Osteocyte (in vitro differentiated cells): ENCODE measurements at regions not wholly inside any gene's neighbourhood (a gene's known extent, or its start where the extent isn't known, plus 50 kb on each side); places are given as distances from the start of the nearest gene placed in this dataset.

Source experiments
- DNase-seq: peaks from one replicate; pipeline ENCODE4 v3.0.0; 2021; ENCODE audit warnings: mixed read lengths; ENCODE audit not compliant: unreplicated experiment; ENCODE audit errors: extremely low spot score
- H3K27ac Mint-ChIP-seq: one replicate; pipeline ENCODE4 v1.8.0; 2021; ENCODE audit warnings: mild to moderate bottlenecking, mixed read lengths; ENCODE audit not compliant: unreplicated experiment
- H3K27me3 Mint-ChIP-seq: one replicate; pipeline ENCODE4 v1.8.0; 2021; ENCODE audit warnings: mixed read lengths; ENCODE audit not compliant: unreplicated experiment
- H3K36me3 Mint-ChIP-seq: one replicate; pipeline ENCODE4 v1.8.0; 2021; ENCODE audit warnings: mixed read lengths; ENCODE audit not compliant: unreplicated experiment
- H3K4me1 Mint-ChIP-seq: one replicate; pipeline ENCODE4 v1.8.0; 2021; ENCODE audit warnings: mixed read lengths; ENCODE audit not compliant: unreplicated experiment
- H3K4me3 Mint-ChIP-seq: one replicate; pipeline ENCODE4 v1.8.0; 2021; ENCODE audit warnings: mild to moderate bottlenecking, moderate library complexity, mixed read lengths; ENCODE audit not compliant: unreplicated experiment
- H3K9me3 Mint-ChIP-seq: one replicate; pipeline ENCODE4 v1.8.0; 2021; ENCODE audit warnings: mixed read lengths; ENCODE audit not compliant: unreplicated experiment
- CTCF ChIP-seq: fragments of 200-600 bp; sonication (generic); IDR thresholded peaks from 2 replicates; pipeline ENCODE4 v1.5.0; 2021; ENCODE audit warnings: antibody characterized with exemption, mild to moderate bottlenecking, moderate library complexity

- Mint-ChIP-seq H3K36me3 (no peaks in the 10 kb centered on the region), H3K27me3 (no peaks in the 10 kb centered on the region), H3K9me3 (peaks cover 4% of the 10 kb centered on the region), H3K27ac (no peak overlapping the region), H3K4me1 (peaks cover 16% of the 10 kb centered on the region), H3K4me3 (no peak overlapping the region)
- no peak for DNase-seq
- no peak for TF ChIP-seq CTCF
Measured at GRCh38 chr7:15765753-15766152, 79.3 kb upstream of the MEOX2 start.

GRCh38 chr7:15764851-15765382 is 78.4 kb upstream of the MEOX2 start:
- Mint-ChIP-seq H3K9me3 (no peaks in the 10 kb centered on the region), H3K27me3 (no peaks in the 10 kb centered on the region), H3K4me3 (no peak overlapping the region), H3K27ac (no peak overlapping the region), H3K36me3 (no peaks in the 10 kb centered on the region), H3K4me1 (peaks cover 16% of the 10 kb centered on the region)
- DNase-seq, result no peak
- TF ChIP-seq CTCF, result no peak

DNA sequence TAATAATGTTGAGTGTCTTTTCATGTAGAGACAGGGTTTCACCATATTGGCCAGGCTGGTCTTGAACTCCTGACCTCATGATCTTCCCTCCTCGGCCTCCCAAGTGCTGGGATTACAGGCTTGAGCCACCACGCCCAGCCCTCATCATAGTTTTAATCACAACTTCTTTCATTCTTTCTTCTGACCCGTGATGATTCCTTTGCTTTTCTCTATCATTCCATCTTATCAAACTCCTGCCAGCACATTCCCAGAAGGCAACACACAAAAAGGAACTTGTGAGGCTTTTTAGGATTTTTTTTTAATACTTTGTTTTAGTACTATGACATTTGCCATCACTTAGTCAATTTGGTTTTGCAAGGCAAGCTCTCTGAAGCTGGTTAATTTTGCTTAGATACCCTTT is 77.5 kb upstream of the MEOX2 start:
- H3K4me1 Mint-ChIP-seq, result peaks cover 16% of the 10 kb centered on the region

DNA sequence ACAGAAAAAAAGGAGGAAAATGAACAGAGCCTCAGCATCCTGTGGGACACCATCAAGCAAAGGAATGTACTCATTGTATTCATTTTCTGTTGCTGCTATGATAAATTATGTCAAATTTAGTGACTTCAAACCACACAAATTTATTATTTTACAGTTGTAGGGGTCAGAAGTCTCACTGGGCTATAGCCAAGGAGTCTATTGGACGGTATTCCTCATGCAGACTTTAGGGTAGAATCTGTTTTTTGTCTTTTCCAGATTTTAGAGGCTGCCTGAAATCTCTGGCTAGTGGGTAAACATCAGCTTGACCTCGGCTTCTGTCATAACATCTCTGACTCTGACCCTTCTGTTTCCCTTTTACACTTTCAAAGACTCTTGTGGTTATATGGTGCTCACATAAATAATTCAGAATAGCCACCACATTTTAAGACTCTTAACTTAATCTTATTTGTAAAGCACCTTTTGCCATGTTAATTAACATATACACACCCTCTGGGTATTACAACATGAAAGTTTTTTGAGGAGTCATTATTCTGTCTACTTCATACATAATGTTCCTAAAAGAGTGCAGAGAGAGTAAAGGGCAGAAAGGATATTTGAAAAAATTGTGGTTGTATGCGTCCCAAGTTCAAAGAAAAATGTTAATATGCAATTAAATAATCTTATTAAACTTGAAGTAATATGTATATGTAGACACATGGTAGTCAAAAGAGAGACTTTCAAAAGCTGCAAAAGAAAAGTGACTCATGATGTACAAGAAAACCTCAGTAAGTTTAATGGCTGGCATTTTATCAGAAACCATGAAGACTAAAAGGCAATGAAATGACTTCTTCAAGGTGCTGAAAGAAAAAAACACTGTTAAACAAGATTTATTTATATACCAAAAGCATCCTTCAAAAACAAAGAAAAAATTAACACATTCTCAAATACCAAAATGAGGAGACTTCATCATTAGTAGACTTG is 70.8 kb upstream of the MEOX2 start:
- no peaks in the 10 kb centered on the region for H3K27me3 Mint-ChIP-seq
- no peak for TF ChIP-seq CTCF
- peak overlapping the region; percentile 24 for H3K27ac Mint-ChIP-seq
- DNase-seq, result no peak
- no peak overlapping the region for H3K4me3 Mint-ChIP-seq
- H3K36me3 Mint-ChIP-seq, result no peaks in the 10 kb centered on the region
- H3K9me3 Mint-ChIP-seq, result peaks cover 3% of the 10 kb centered on the region
- peaks cover 46% of the 10 kb centered on the region for H3K4me1 Mint-ChIP-seq

More for the DNA sequence above, 77.5 kb upstream of the MEOX2 start:
- Mint-ChIP-seq H3K4me3 (no peak overlapping the region), H3K27ac (no peak overlapping the region), H3K9me3 (no peaks in the 10 kb centered on the region), H3K27me3 (no peaks in the 10 kb centered on the region), H3K36me3 (no peaks in the 10 kb centered on the region)
- TF ChIP-seq CTCF, result no peak
- DNase-seq, result no peak

DNA sequence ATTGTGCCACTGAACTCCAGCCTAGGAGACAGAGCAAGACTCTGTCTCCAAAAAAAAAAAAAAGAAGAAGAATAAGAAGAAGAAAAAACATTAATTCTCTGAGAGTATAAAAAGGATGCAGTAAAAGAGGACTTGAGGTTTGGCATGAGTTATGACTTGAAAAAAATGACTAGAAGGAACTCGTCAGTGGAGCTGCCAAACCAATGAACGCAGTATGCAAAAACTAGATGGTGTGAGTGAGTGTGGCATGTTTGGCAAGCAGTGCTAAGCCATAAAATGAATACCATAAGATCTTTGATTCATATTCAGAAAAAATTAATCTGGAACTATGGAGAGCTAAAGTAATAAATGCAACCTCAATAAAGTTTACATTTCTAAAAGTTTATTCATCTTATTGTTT is 68.6 kb upstream of the MEOX2 start:
- H3K4me1 Mint-ChIP-seq, result peaks cover 66% of the 10 kb centered on the region
- no peak overlapping the region for H3K4me3 Mint-ChIP-seq
- H3K27me3 Mint-ChIP-seq, result no peaks in the 10 kb centered on the region
- TF ChIP-seq CTCF, result no peak
- H3K36me3 Mint-ChIP-seq, result no peaks in the 10 kb centered on the region
- peak overlapping the region; percentile 9 for H3K27ac Mint-ChIP-seq
- no peak for DNase-seq
- peaks cover 3% of the 10 kb centered on the region for H3K9me3 Mint-ChIP-seq
